Epithelial cell of proximal tubule (primary cell): ENCODE measurements at regions not wholly inside any gene's neighbourhood (a gene's known extent, or its start where the extent isn't known, plus 50 kb on each side); places are given as distances from the start of the nearest gene placed in this dataset.

Experiments used
- DNase-seq: peaks from one replicate; pipeline ENCODE4 v3.0.0-alpha.2; 2011; ENCODE audit warnings: low read depth
- H3K4me3 ChIP-seq: 2 replicates; pipeline ENCODE4 v1.5.1; 2011; ENCODE audit warnings: low read depth, mild to moderate bottlenecking, low read length
- TF ChIP-seq, protein P1 (sequence below): conservative IDR thresholded peaks from 2 replicates; pipeline ENCODE4 v1.5.1; 2012; ENCODE audit warnings: low read depth, mild to moderate bottlenecking, low read length

DNA sequence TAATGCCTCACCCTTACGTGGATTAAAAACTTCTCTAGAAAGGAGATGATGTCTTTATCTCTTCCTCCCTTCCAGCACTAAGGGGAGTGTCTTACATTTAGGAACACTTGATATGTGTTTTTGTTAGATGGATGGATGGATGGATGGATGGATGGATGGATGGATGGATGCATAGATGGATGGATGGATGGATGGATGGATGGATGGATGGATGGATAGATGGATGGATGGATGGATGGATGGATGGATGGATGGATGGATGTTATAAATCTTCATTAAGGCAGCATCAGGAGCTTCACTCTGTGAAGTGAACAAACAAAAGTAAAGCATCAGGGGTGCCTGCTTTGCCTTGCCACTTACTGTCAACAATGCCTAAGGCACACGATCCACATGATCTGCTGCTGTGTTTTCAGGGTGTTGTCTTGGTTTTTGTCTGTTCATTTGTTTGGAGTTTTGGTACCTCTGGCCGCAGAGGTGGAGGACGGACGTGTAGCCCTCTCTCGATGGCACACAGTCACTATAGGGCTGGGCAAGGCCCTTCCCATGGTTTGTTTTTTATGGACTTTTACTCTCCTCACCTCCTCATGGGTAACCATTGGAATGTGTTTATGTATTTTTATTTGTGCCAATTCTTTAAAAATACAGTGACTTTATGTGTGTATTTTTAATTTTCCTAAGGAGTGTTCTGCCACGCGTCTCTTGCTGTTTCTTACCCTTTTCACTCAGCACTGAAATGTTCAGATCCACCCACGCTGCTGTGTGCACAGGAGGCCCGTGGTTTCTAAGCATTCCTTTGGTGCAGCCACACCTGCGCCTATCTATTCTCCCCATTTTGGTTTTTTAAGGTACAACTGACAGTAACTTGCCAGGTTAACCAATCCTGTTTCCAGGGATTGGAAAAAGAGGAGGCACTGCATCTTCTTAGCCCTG, 91.8 kb upstream of the ENPP6 start:
- no peak for DNase-seq
- no peak overlapping the region for H3K4me3 ChIP-seq
- TF ChIP-seq, protein P1, sequence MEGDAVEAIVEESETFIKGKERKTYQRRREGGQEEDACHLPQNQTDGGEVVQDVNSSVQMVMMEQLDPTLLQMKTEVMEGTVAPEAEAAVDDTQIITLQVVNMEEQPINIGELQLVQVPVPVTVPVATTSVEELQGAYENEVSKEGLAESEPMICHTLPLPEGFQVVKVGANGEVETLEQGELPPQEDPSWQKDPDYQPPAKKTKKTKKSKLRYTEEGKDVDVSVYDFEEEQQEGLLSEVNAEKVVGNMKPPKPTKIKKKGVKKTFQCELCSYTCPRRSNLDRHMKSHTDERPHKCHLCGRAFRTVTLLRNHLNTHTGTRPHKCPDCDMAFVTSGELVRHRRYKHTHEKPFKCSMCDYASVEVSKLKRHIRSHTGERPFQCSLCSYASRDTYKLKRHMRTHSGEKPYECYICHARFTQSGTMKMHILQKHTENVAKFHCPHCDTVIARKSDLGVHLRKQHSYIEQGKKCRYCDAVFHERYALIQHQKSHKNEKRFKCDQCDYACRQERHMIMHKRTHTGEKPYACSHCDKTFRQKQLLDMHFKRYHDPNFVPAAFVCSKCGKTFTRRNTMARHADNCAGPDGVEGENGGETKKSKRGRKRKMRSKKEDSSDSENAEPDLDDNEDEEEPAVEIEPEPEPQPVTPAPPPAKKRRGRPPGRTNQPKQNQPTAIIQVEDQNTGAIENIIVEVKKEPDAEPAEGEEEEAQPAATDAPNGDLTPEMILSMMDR = no peak

DNA sequence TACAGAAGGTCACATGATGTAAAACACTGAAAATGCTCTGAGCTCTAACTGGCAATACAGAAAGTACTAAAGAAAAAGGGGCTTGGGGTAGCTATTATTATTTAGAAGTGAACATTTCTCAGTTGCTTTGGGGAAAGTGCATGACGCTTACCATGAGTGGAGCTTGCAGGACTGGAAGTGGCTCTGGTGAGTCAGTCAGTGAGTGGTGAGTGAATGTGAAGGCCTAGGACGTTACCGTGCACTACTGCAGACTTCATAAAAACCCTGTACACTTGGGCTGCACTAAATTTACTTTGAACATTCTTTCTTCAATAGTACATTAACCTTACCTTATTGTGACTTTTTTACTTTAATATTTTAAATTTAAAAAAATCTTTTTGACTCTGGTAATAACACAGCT, 89.3 kb upstream of the ENPP6 start:
- H3K4me3 ChIP-seq = no peak overlapping the region
- TF ChIP-seq, protein P1 = no peak
- DNase-seq = no peak

DNA sequence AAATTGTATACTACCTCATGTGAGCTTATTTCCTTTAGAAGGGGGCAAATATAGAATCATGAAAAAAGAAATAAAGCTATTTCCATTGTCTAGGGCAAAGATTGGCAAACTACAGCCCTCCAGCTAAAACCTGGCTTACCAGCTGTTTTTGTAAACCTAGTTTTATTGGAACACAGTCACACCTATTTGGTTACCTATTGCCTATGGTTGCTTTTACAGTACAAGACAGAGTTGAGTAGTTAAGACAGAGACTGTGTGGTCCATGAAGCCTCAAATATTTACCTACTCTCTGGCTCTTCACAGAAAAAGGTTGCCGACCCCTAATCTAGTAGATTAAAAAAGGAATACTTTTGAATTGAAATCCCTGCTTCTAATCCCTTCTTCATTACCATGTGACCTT, 88.8 kb upstream of the ENPP6 start:
- no peak for DNase-seq
- TF ChIP-seq, protein P1 = no peak
- H3K4me3 ChIP-seq = no peak overlapping the region

DNA sequence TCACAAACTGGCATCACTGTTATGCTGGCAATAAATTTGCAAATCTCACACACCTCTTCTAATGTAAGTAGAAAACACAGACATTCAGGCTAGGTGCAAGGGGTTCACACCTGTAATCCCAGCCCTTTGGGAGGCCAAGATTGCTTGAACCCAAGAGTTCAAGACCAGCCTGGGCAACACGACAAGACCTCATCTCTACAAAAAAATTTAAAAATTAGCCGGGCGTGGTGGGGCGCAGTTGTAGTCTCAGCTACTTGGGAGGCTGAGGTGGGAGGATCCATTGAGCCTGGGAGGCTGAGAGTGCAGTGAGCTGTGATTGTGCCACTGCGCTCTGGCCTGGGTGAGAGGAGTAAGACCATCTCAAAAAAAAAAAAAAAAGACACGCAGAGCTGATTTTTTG, 83.1 kb upstream of the ENPP6 start:
- DNase-seq = no peak
- TF ChIP-seq, protein P1 = no peak
- no peak overlapping the region for H3K4me3 ChIP-seq

DNA sequence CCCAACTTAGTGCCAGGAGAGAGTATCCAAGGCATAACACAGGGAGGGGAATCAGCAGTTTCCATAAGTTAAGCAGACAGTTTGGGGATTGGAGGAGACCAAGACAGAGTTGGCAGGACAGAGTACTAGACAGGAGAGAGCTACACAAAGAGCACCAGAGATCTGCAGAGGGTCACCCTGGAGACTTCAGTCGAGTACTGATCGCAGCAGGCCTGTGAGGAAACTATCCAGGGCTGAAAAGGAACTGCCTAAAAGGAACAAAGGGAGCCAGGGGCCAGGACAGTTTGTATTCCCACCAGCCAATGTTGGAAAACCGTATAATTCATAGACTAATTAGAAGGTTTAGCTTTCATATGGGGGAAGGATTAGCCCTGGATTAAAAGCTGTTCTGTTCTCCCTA, 80.6 kb upstream of the ENPP6 start:
- no peak overlapping the region for H3K4me3 ChIP-seq
- TF ChIP-seq, protein P1 = no peak
- DNase-seq = no peak

DNA sequence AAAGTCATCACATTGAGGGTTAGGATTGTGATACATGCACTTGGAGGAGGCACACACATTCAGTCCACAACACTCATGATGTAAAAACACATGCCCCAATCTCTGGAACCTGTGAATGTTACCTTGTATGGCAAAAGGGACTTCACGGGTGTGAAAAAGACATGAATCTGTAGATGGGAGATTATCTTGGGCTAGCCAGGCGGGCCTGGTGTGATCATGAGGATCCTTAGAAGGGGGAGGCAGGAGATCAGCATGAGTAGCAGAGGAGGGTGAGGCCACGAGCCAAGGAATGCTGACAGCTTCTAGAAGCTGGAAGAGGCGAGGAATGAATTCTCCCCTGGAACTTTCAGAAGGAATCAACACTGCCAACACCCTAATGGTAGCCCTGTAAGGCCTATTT, 77.5 kb upstream of the ENPP6 start:
- DNase-seq = no peak
- TF ChIP-seq, protein P1 = no peak
- H3K4me3 ChIP-seq = no peak overlapping the region
